ENCODE measurements at regions not wholly inside any gene's neighbourhood (a gene's known extent, or its start where the extent isn't known, plus 50 kb on each side); places are given as distances from the start of the nearest gene placed in this dataset.

- no peaks in the 10 kb centered on the region for H3K27me3 ChIP-seq (ENCODE audit: insufficient read depth, low read length)
- peaks cover 13% of the 10 kb centered on the region for H3K79me2 ChIP-seq (ENCODE audit: insufficient read depth, low read length)
- H3K9ac ChIP-seq (ENCODE audit: low read length) = no peak overlapping the region
- TF ChIP-seq CTCF (IDR thresholded peaks at IDR 0.05; ENCODE audit: low read length) (peak; percentile 20; the same call in 1 of the 2 replicates), EZH2 (IDR thresholded peaks at IDR 0.05; ENCODE audit: borderline replicate concordance, low read length) (no peak)
- no peaks in the 10 kb centered on the region for H4K20me1 ChIP-seq (ENCODE audit: insufficient read depth, low read length)
- no peak overlapping the region for H3K27ac ChIP-seq (ENCODE audit: low read depth, low read length, poor library complexity, severe bottlenecking)
- H3F3A ChIP-seq (ENCODE audit: insufficient read depth, low read length) = no peaks in the 10 kb centered on the region
- H2AFZ ChIP-seq (ENCODE audit: low read length) = no peak overlapping the region
- H3K4me2 ChIP-seq (ENCODE audit: low read length) = no peak overlapping the region
- H3K4me3 ChIP-seq (ENCODE audit: low read depth, low read length, poor library complexity, severe bottlenecking) = no peak overlapping the region
- no peaks in the 10 kb centered on the region for H3K9me2 ChIP-seq (ENCODE audit: low read depth, low read length)
- H3K4me1 ChIP-seq (ENCODE audit: insufficient read depth, low read length, severe bottlenecking) = peaks cover 19% of the 10 kb centered on the region
- no peaks in the 10 kb centered on the region for H3K9me3 ChIP-seq (ENCODE audit: low read length)
- peaks cover 26% of the 10 kb centered on the region for H3K36me3 ChIP-seq (ENCODE audit: insufficient read depth, low read length)
These were observed 162.2 kb upstream of the ZNF267 start for GRCh38 chr16:31711344-31711845.

GRCh38 chr16:31712064-31712540, 161.5 kb upstream of the ZNF267 start:
- H3K27ac ChIP-seq (ENCODE audit: low read depth, low read length, poor library complexity, severe bottlenecking) = no peak overlapping the region
- peaks cover 25% of the 10 kb centered on the region for H3K36me3 ChIP-seq (ENCODE audit: insufficient read depth, low read length)
- no peak overlapping the region for H2AFZ ChIP-seq (ENCODE audit: low read length)
- peaks cover 13% of the 10 kb centered on the region for H3K79me2 ChIP-seq (ENCODE audit: insufficient read depth, low read length)
- no peak overlapping the region for H3K4me3 ChIP-seq (ENCODE audit: low read depth, low read length, poor library complexity, severe bottlenecking)
- H3K4me2 ChIP-seq (ENCODE audit: low read length) = no peak overlapping the region
- H4K20me1 ChIP-seq (ENCODE audit: insufficient read depth, low read length) = no peaks in the 10 kb centered on the region
- H3K9me3 ChIP-seq (ENCODE audit: low read length) = no peaks in the 10 kb centered on the region
- H3K4me1 ChIP-seq (ENCODE audit: insufficient read depth, low read length, severe bottlenecking) = peaks cover 19% of the 10 kb centered on the region
- H3F3A ChIP-seq (ENCODE audit: insufficient read depth, low read length) = no peaks in the 10 kb centered on the region
- H3K9ac ChIP-seq (ENCODE audit: low read length) = no peak overlapping the region
- no peaks in the 10 kb centered on the region for H3K9me2 ChIP-seq (ENCODE audit: low read depth, low read length)
- no peaks in the 10 kb centered on the region for H3K27me3 ChIP-seq (ENCODE audit: insufficient read depth, low read length)
- TF ChIP-seq CTCF (IDR thresholded peaks at IDR 0.05; ENCODE audit: low read length) (no peak), EZH2 (IDR thresholded peaks at IDR 0.05; ENCODE audit: borderline replicate concordance, low read length) (no peak)

GRCh38 chr16:31713071-31713944, 160.3 kb upstream of the ZNF267 start:
- Histone ChIP-seq H3F3A (ENCODE audit: insufficient read depth, low read length) (no peaks in the 10 kb centered on the region), H3K4me2 (ENCODE audit: low read length) (peak overlapping the region; percentile 84), H3K4me1 (ENCODE audit: insufficient read depth, low read length, severe bottlenecking) (peaks cover 19% of the 10 kb centered on the region), H3K9ac (ENCODE audit: low read length) (peak overlapping the region; percentile 94), H3K27me3 (ENCODE audit: insufficient read depth, low read length) (no peaks in the 10 kb centered on the region), H3K9me3 (ENCODE audit: low read length) (no peaks in the 10 kb centered on the region), H3K27ac (ENCODE audit: low read depth, low read length, poor library complexity, severe bottlenecking) (peak overlapping the region; percentile 72), H3K79me2 (ENCODE audit: insufficient read depth, low read length) (peaks cover 13% of the 10 kb centered on the region), H3K9me2 (ENCODE audit: low read depth, low read length) (no peaks in the 10 kb centered on the region), H3K4me3 (ENCODE audit: low read depth, low read length, poor library complexity, severe bottlenecking) (peak overlapping the region; percentile 92), H2AFZ (ENCODE audit: low read length) (no peak overlapping the region), H3K36me3 (ENCODE audit: insufficient read depth, low read length) (peaks cover 35% of the 10 kb centered on the region), H4K20me1 (ENCODE audit: insufficient read depth, low read length) (no peaks in the 10 kb centered on the region)
- TF ChIP-seq EZH2 (IDR thresholded peaks at IDR 0.05; ENCODE audit: borderline replicate concordance, low read length) (no peak), CTCF (IDR thresholded peaks at IDR 0.05; ENCODE audit: low read length) (no peak)
